Ishikawa (cell line): ENCODE measurements at regions not wholly inside any gene's neighbourhood (a gene's known extent, or its start where the extent isn't known, plus 50 kb on each side); places are given as distances from the start of the nearest gene placed in this dataset.

Experiments
- CEBPB ChIP-seq: IDR thresholded peaks from 2 replicates; pipeline ENCODE4 v1.6.1; 2012
- CREB1 ChIP-seq: IDR thresholded peaks from 2 replicates; pipeline ENCODE4 v1.6.1; 2012; ENCODE audit warnings: low read depth
- EGR1 ChIP-seq: IDR thresholded peaks from 2 replicates; pipeline ENCODE4 v1.6.1; 2012
- EP300 ChIP-seq: IDR thresholded peaks from 2 replicates; pipeline ENCODE4 v1.6.1; 2012; ENCODE audit warnings: borderline replicate concordance
- FOXM1 ChIP-seq: IDR thresholded peaks from 2 replicates; pipeline ENCODE4 v1.6.1; 2012; ENCODE audit warnings: low read depth, borderline replicate concordance
- MAX ChIP-seq: IDR thresholded peaks from 2 replicates; pipeline ENCODE4 v1.6.1; 2012
- NFIC ChIP-seq: IDR thresholded peaks from 2 replicates; pipeline ENCODE4 v1.6.1; 2012
- RAD21 ChIP-seq: IDR thresholded peaks from 2 replicates; pipeline ENCODE4 v1.6.1; 2012; ENCODE audit warnings: low read depth
- REST ChIP-seq: IDR thresholded peaks from 2 replicates; pipeline ENCODE4 v1.6.1; 2012; ENCODE audit warnings: low read depth, mild to moderate bottlenecking
- TAF1 ChIP-seq: IDR thresholded peaks from 2 replicates; pipeline ENCODE4 v1.6.1; 2012; ENCODE audit warnings: low read depth, mild to moderate bottlenecking
- TCF12 ChIP-seq: IDR thresholded peaks from 2 replicates; pipeline ENCODE4 v1.6.1; 2012; ENCODE audit warnings: low read depth
- TEAD4 ChIP-seq: IDR thresholded peaks from 2 replicates; pipeline ENCODE4 v1.6.1; 2012
- USF1 ChIP-seq: IDR thresholded peaks from 2 replicates; pipeline ENCODE4 v1.6.1; 2012
- YY1 ChIP-seq: IDR thresholded peaks from 2 replicates; pipeline ENCODE4 v1.6.1; 2012; ENCODE audit warnings: low read depth
- ZBTB7A ChIP-seq: IDR thresholded peaks from 2 replicates; pipeline ENCODE4 v1.6.1; 2012; ENCODE audit warnings: low read depth

GRCh38 chr9:108138516-108138915, 648.9 kb upstream of the KLF4 start:
- TF ChIP-seq REST (no peak), YY1 (no peak), RAD21 (no peak), EGR1 (no peak), NFIC (no peak), CREB1 (no peak), EP300 (no peak), USF1 (no peak), ZBTB7A (no peak), TEAD4 (no peak), TAF1 (no peak), TCF12 (no peak), CEBPB (no peak), FOXM1 (no peak), MAX (no peak)

- TF ChIP-seq RAD21 = no peak
- TF ChIP-seq EP300 = no peak
- no peak for TF ChIP-seq CREB1
- TF ChIP-seq FOXM1 = no peak
- no peak for TF ChIP-seq REST
- no peak for TF ChIP-seq TEAD4
- no peak for TF ChIP-seq CEBPB
- no peak for TF ChIP-seq USF1
- no peak for TF ChIP-seq TAF1
- no peak for TF ChIP-seq ZBTB7A
- TF ChIP-seq YY1 = no peak
- TF ChIP-seq TCF12 = no peak
- no peak for TF ChIP-seq EGR1
- TF ChIP-seq NFIC = no peak
- TF ChIP-seq MAX = no peak
Observed at GRCh38 chr9:108136656-108137055, 647.1 kb upstream of the KLF4 start.

GRCh38 chr9:108134486-108135128, 645.0 kb upstream of the KLF4 start:
- TF ChIP-seq CREB1 (no peak), TEAD4 (no peak), ZBTB7A (no peak), TCF12 (no peak), YY1 (no peak), RAD21 (no peak), FOXM1 (no peak)

GRCh38 chr9:108133680-108134079, 644.1 kb upstream of the KLF4 start:
- TF ChIP-seq CREB1 (no peak), TAF1 (no peak)

- TF ChIP-seq USF1 (no peak), YY1 (no peak), NFIC (no peak), MAX (no peak), CREB1 (no peak), RAD21 (no peak), ZBTB7A (no peak), REST (no peak), EGR1 (no peak), CEBPB (no peak), FOXM1 (no peak), TCF12 (no peak), TEAD4 (no peak), TAF1 (no peak), EP300 (no peak)
Observed at GRCh38 chr9:108133101-108133500, 643.5 kb upstream of the KLF4 start.
